DOHH2 (cell line): ENCODE measurements at regions not wholly inside any gene's neighbourhood (a gene's known extent, or its start where the extent isn't known, plus 50 kb on each side); places are given as distances from the start of the nearest gene placed in this dataset.

Experiments used
- H3F3A ChIP-seq: fragments of 200-600 bp; sonication (generic), shearing (Covaris generic); 2 replicates; pipeline ENCODE4 v1.6.0; 2016; ENCODE audit warnings: antibody characterized with exemption, mild to moderate bottlenecking; ENCODE audit not compliant: control insufficient read depth, insufficient read depth
- H3K27ac ChIP-seq: fragments of 200-600 bp; sonication (generic); 2 replicates; pipeline ENCODE4 v1.5.1; 2014; ENCODE audit warnings: low read depth, mild to moderate bottlenecking, low read length, moderate library complexity
- H3K27me3 ChIP-seq: fragments of 200-600 bp; sonication (generic); 2 replicates; pipeline ENCODE4 v1.6.1; 2014; ENCODE audit warnings: mild to moderate bottlenecking, low read length, mixed read lengths; ENCODE audit not compliant: control insufficient read depth
- H3K36me3 ChIP-seq: fragments of 200-600 bp; sonication (generic); 2 replicates; pipeline ENCODE4 v1.6.1; 2014; ENCODE audit warnings: mild to moderate bottlenecking, low read length, moderate library complexity, mixed read lengths; ENCODE audit not compliant: control insufficient read depth
- H3K4me1 ChIP-seq: fragments of 200-600 bp; sonication (generic); 2 replicates; pipeline ENCODE4 v1.6.1; 2014; ENCODE audit warnings: mild to moderate bottlenecking, low read length, mixed read lengths; ENCODE audit not compliant: control insufficient read depth
- H3K4me2 ChIP-seq: fragments of 200-600 bp; sonication (generic); 2 replicates; pipeline ENCODE4 v1.6.0; 2014; ENCODE audit warnings: mild to moderate bottlenecking, low read length, moderate library complexity
- H3K4me3 ChIP-seq: fragments of 200-600 bp; sonication (generic); 2 replicates; pipeline ENCODE4 v1.5.1; 2014; ENCODE audit warnings: mild to moderate bottlenecking, low read length, mixed read lengths
- H3K79me2 ChIP-seq: fragments of 200-600 bp; sonication (generic); 2 replicates; pipeline ENCODE4 v1.6.1; 2014; ENCODE audit warnings: mild to moderate bottlenecking, low read length, mixed read lengths; ENCODE audit not compliant: control insufficient read depth
- H3K9me2 ChIP-seq: fragments of 200-600 bp; sonication (generic); replicated peaks from 2 replicates; pipeline ENCODE4 v1.6.1; 2014; ENCODE audit warnings: mild to moderate bottlenecking, low read length, mixed read lengths; ENCODE audit not compliant: control insufficient read depth
- H3K9me3 ChIP-seq: fragments of 200-600 bp; sonication (generic); 2 replicates; pipeline ENCODE4 v1.6.1; 2014; ENCODE audit warnings: antibody characterized with exemption, low read length, mixed read lengths; ENCODE audit not compliant: control insufficient read depth, insufficient read depth
- H4K20me1 ChIP-seq: fragments of 200-600 bp; sonication (generic); 2 replicates; pipeline ENCODE4 v1.6.0; 2014; ENCODE audit warnings: low read depth, mild to moderate bottlenecking, antibody characterized with exemption, low read length, moderate library complexity; ENCODE audit not compliant: control insufficient read depth, insufficient read depth
- CTCF ChIP-seq: fragments of 200-600 bp; sonication (generic); IDR thresholded peaks from one replicate; pipeline ENCODE4 v1.5.1; 2014; ENCODE audit warnings: antibody characterized with exemption, mild to moderate bottlenecking, low read depth, low read length; ENCODE audit not compliant: poor library complexity, severe bottlenecking
- EZH2phosphoT487 ChIP-seq: fragments of 200-600 bp; sonication (generic); IDR thresholded peaks from 2 replicates; pipeline ENCODE4 v1.6.1; 2017; ENCODE audit warnings: borderline replicate concordance, mild to moderate bottlenecking, antibody characterized with exemption, low read length, moderate library complexity, mixed read lengths

- H3K4me3 ChIP-seq: no peak overlapping the region
- no peak overlapping the region for H3K27ac ChIP-seq
- no peaks in the 10 kb centered on the region for H3K36me3 ChIP-seq
- no peaks in the 10 kb centered on the region for H3F3A ChIP-seq
- no peaks in the 10 kb centered on the region for H3K9me3 ChIP-seq
- H3K4me1 ChIP-seq: no peaks in the 10 kb centered on the region
- no peaks in the 10 kb centered on the region for H3K9me2 ChIP-seq
- H3K4me2 ChIP-seq: no peak overlapping the region
- H4K20me1 ChIP-seq: no peaks in the 10 kb centered on the region
- no peak for TF ChIP-seq EZH2phosphoT487
- no peak for TF ChIP-seq CTCF
- no peaks in the 10 kb centered on the region for H3K79me2 ChIP-seq
- no peaks in the 10 kb centered on the region for H3K27me3 ChIP-seq
Observed at GRCh38 chr1:227403535-227403934, 85.2 kb upstream of the CDC42BPA start.

GRCh38 chr1:227401562-227402342, 83.5 kb upstream of the CDC42BPA start:
- TF ChIP-seq EZH2phosphoT487: no peak
- no peak for TF ChIP-seq CTCF
- no peaks in the 10 kb centered on the region for H3K36me3 ChIP-seq
- H3F3A ChIP-seq: no peaks in the 10 kb centered on the region
- H3K9me2 ChIP-seq: no peaks in the 10 kb centered on the region
- no peaks in the 10 kb centered on the region for H4K20me1 ChIP-seq
- H3K4me3 ChIP-seq: no peak overlapping the region
- H3K4me1 ChIP-seq: no peaks in the 10 kb centered on the region
- H3K9me3 ChIP-seq: no peaks in the 10 kb centered on the region
- no peaks in the 10 kb centered on the region for H3K27me3 ChIP-seq
- no peak overlapping the region for H3K4me2 ChIP-seq
- no peaks in the 10 kb centered on the region for H3K79me2 ChIP-seq
- H3K27ac ChIP-seq: no peak overlapping the region

GRCh38 chr1:227399152-227399730, 80.9 kb upstream of the CDC42BPA start:
- Histone ChIP-seq H4K20me1 (no peaks in the 10 kb centered on the region), H3K27ac (no peak overlapping the region), H3K4me2 (no peak overlapping the region), H3K9me3 (no peaks in the 10 kb centered on the region), H3K9me2 (no peaks in the 10 kb centered on the region), H3F3A (no peaks in the 10 kb centered on the region), H3K79me2 (no peaks in the 10 kb centered on the region), H3K4me1 (no peaks in the 10 kb centered on the region), H3K27me3 (no peaks in the 10 kb centered on the region), H3K4me3 (no peak overlapping the region), H3K36me3 (no peaks in the 10 kb centered on the region)
- TF ChIP-seq CTCF: no peak
- TF ChIP-seq EZH2phosphoT487: no peak
